CD4-positive, alpha-beta T cell (primary cell): ENCODE measurements at regions not wholly inside any gene's neighbourhood (a gene's known extent, or its start where the extent isn't known, plus 50 kb on each side); places are given as distances from the start of the nearest gene placed in this dataset.

Experiments used
- ATAC-seq: fragments of 200-7000 bp; cut with Tn5 transposase; one replicate; pipeline ENCODE4 v1.10.0; 2022; ENCODE audit warnings: mild to moderate bottlenecking; ENCODE audit not compliant: poor library complexity
- CTCF ChIA-PET: fragments of 350-600 bp; sonication (Branson Sonifier 250); formaldehyde crosslinking; loops from one replicate; lab custom pipeline; 2021; ENCODE audit warnings: antibody characterized with exemption, inconsistent platforms; lab: Charles Lee
- POLR2A ChIA-PET: fragments of 350-600 bp; sonication (Branson Sonifier 250); formaldehyde crosslinking; loops from one replicate; lab custom pipeline; 2021; ENCODE audit warnings: antibody characterized with exemption, inconsistent platforms; lab: Charles Lee
- DNase-seq, 14 experiments: peaks; one replicate each; pipeline ENCODE4 v3.0.0-alpha.2; 2013 to 2020; ENCODE audit warnings: mixed read lengths in 2 of 14
- H3K27ac ChIP-seq, 2 donors: one replicate each; pipeline versions ENCODE4 v1.5.1 to v1.7.0; 2013; ENCODE audit warnings: low read length in 2 of 2, low read depth in 1 of 2, mild to moderate bottlenecking in 1 of 2
- H3K27me3 ChIP-seq, 2 experiments: 1 replicate in 1 of 2; 2 replicates in 1 of 2; pipeline versions ENCODE4 v1.6.1 to v1.7.0; 2013; ENCODE audit warnings: low read length in 2 of 2, control low read depth in 1 of 2, mild to moderate bottlenecking in 1 of 2, moderate library complexity in 1 of 2; ENCODE audit not compliant: insufficient read depth in 2 of 2, control insufficient read depth in 1 of 2
- H3K36me3 ChIP-seq: one replicate; pipeline ENCODE4 v1.6.1; 2013; ENCODE audit warnings: low read length, control low read depth; ENCODE audit not compliant: insufficient read depth
- H3K4me1 ChIP-seq: one replicate; pipeline ENCODE4 v1.6.1; 2013; ENCODE audit warnings: low read length, control low read depth; ENCODE audit not compliant: insufficient read depth
- H3K4me3 ChIP-seq: one replicate; pipeline ENCODE4 v1.5.1; 2013; ENCODE audit warnings: mild to moderate bottlenecking, low read length, moderate library complexity
- H3K9me3 ChIP-seq, 2 experiments: 1 replicate in 1 of 2; 2 replicates in 1 of 2; pipeline versions ENCODE4 v1.6.1 to v1.7.0; 2013; ENCODE audit warnings: low read length in 2 of 2, mild to moderate bottlenecking in 2 of 2, control low read depth in 1 of 2, moderate library complexity in 1 of 2; ENCODE audit not compliant: control insufficient read depth in 1 of 2, insufficient read depth in 1 of 2
- H3K27ac Mint-ChIP-seq: one replicate; pipeline ENCODE4 v1.8.0; 2020; ENCODE audit warnings: mixed read lengths
- H3K27me3 Mint-ChIP-seq: one replicate; pipeline ENCODE4 v1.8.0; 2021; ENCODE audit warnings: mixed read lengths
- H3K36me3 Mint-ChIP-seq: one replicate; pipeline ENCODE4 v1.8.0; 2021; ENCODE audit warnings: low read depth, mixed read lengths
- H3K4me1 Mint-ChIP-seq: one replicate; pipeline ENCODE4 v1.8.0; 2021; ENCODE audit warnings: low read depth, mixed read lengths
- H3K4me3 Mint-ChIP-seq: one replicate; pipeline ENCODE4 v1.8.0; 2020; ENCODE audit warnings: mild to moderate bottlenecking, mixed read lengths
- H3K9me3 Mint-ChIP-seq: one replicate; pipeline ENCODE4 v1.8.0; 2020; ENCODE audit warnings: mixed read lengths
- CTCF ChIP-seq: fragments of 200-600 bp; IDR thresholded peaks from one replicate; pipeline ENCODE4 v1.8.0; 2022; ENCODE audit warnings: antibody characterized with exemption, mild to moderate bottlenecking
- intact Hi-C, 2 experiments: fragments of 100-400 bp; cut with DNase I in 1 of 2; cut with micrococcal nuclease in 1 of 2; formaldehyde crosslinking; loops; one replicate each; pipeline versions ENCODE4 v1.15.1 to v1.9.0; 2023 to 2025; cut with DNase I, micrococcal nuclease

GRCh38 chr3:156617781-156618180 lies 56.6 kb upstream of the TIPARP start:
- no peak for ATAC-seq
- no peak for TF ChIP-seq CTCF
- H3K4me3 ChIP-seq = no peak overlapping the region
- H3K27me3 Mint-ChIP-seq = no peaks in the 10 kb centered on the region
- H3K36me3 Mint-ChIP-seq = no peaks in the 10 kb centered on the region
- intact Hi-C loops = no loop called here
- no peaks in the 10 kb centered on the region for H3K9me3 Mint-ChIP-seq
- no peaks in the 10 kb centered on the region for H3K9me3 ChIP-seq
- DNase-seq = no peak
- H3K27ac Mint-ChIP-seq = no peak overlapping the region
- no peaks in the 10 kb centered on the region for H3K4me1 Mint-ChIP-seq
- H3K4me3 Mint-ChIP-seq = no peak overlapping the region
- ChIA-PET POLR2A (no interaction called here), CTCF (interaction anchor here (1.5 kb wide), 1 partner anchor 10 kb away, joined by 4 read pairs; no protein-coding TSS in a partner anchor)
- no peaks in the 10 kb centered on the region for H3K36me3 ChIP-seq
- no peaks in the 10 kb centered on the region for H3K4me1 ChIP-seq
- H3K27ac ChIP-seq = no peak overlapping the region
- H3K27me3 ChIP-seq = no peaks in the 10 kb centered on the region

GRCh38 chr3:156617145-156617544 lies 57.2 kb upstream of the TIPARP start:
- no peak overlapping the region for H3K27ac Mint-ChIP-seq
- H3K9me3 ChIP-seq = no peaks in the 10 kb centered on the region
- no peak for TF ChIP-seq CTCF
- H3K4me1 Mint-ChIP-seq = no peaks in the 10 kb centered on the region
- no peaks in the 10 kb centered on the region for H3K9me3 Mint-ChIP-seq
- no peaks in the 10 kb centered on the region for H3K27me3 Mint-ChIP-seq
- H3K4me1 ChIP-seq = no peaks in the 10 kb centered on the region
- no peak overlapping the region for H3K27ac ChIP-seq
- POLR2A ChIA-PET = no interaction called here
- no peaks in the 10 kb centered on the region for H3K36me3 Mint-ChIP-seq
- ATAC-seq (no peak), DNase-seq (no peak)
- no peak overlapping the region for H3K4me3 Mint-ChIP-seq
- intact Hi-C loops = no loop called here
- no peaks in the 10 kb centered on the region for H3K36me3 ChIP-seq
- CTCF ChIA-PET = no interaction called here
- H3K4me3 ChIP-seq = no peak overlapping the region
- H3K27me3 ChIP-seq = no peaks in the 10 kb centered on the region

DNA sequence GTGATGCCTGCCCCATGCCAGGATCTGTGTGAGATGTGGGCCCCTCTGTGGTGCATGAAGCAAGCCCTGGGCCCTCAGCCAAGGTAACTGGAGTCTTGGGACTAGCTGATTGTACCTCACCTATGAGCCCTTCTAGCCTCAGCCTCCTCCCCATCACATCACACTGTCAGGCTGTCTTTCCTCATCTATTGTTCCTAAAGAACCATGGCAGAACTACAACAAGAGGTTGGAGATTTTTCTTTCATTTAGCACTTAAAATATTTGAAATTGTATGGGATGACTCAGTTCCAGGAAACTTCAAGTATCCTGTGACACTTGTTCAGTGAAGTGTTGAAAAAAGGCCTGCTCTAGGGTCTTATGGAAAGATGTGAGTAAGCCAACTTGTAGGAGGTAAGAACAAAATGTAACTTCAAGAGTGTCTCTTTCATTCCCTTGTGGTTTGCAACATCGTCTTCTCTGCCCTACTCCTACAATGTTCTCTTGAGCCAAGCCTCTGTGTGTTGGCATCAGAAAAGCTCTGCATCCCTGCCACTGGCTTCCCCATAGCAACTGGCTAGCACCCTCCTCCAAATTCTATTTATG lies 58.7 kb upstream of the TIPARP start:
- H3K4me1 ChIP-seq = no peaks in the 10 kb centered on the region
- H3K27me3 Mint-ChIP-seq = no peaks in the 10 kb centered on the region
- no peak overlapping the region for H3K27ac ChIP-seq
- H3K27me3 ChIP-seq = no peaks in the 10 kb centered on the region
- no peaks in the 10 kb centered on the region for H3K36me3 ChIP-seq
- ChIA-PET CTCF (no interaction called here), POLR2A (no interaction called here)
- no peak for TF ChIP-seq CTCF
- no peak for ATAC-seq
- H3K36me3 Mint-ChIP-seq = no peaks in the 10 kb centered on the region
- H3K9me3 ChIP-seq = no peaks in the 10 kb centered on the region
- no peaks in the 10 kb centered on the region for H3K9me3 Mint-ChIP-seq
- no peak overlapping the region for H3K4me3 ChIP-seq
- H3K4me1 Mint-ChIP-seq = no peaks in the 10 kb centered on the region
- no peak for DNase-seq
- H3K27ac Mint-ChIP-seq = no peak overlapping the region
- H3K4me3 Mint-ChIP-seq = no peak overlapping the region
- intact Hi-C loops = no loop called here
